HepG2 (cell line): ENCODE measurements at regions not wholly inside any gene's neighbourhood (a gene's known extent, or its start where the extent isn't known, plus 50 kb on each side); places are given as distances from the start of the nearest gene placed in this dataset.

Source experiments
- ATAC-seq: fragments of 200-7000 bp; cut with Tn5 transposase; 3 replicates; pipeline ENCODE4 v1.9.1; 2020; ENCODE audit warnings: mild to moderate bottlenecking, moderate library complexity
- BruUV-seq: library from RNA; stranded (reverse); fragments of 400-500 nt; replicated peaks from 2 replicates; lab custom pipeline; 2021; lab: Mats Ljungman, UMichigan
- CTCF ChIA-PET: fragments of 300-600 bp; formaldehyde crosslinking; extraction: SDS; loops from one replicate; lab custom pipeline; 2021; ENCODE audit warnings: low total read pairs, inconsistent platforms, low intra/inter-chr PET ratio; lab: Yijun Ruan, JAX
- POLR2A ChIA-PET: fragments of 350-600 bp; sonication (Branson Sonifier 250); formaldehyde crosslinking; loops from one replicate; lab custom pipeline; 2020; ENCODE audit warnings: antibody characterized with exemption, inconsistent platforms; lab: Yijun Ruan, JAX
- DNase-seq: peaks from one replicate; pipeline ENCODE4 v3.0.0-alpha.2; 2015; ENCODE audit warnings: low spot score
- FAIRE-seq: peaks from 3 replicates; lab custom pipeline; 2011; peaks lifted over from hg19 to GRCh38; lab: Jason Lieb, UNC
- H2AFZ ChIP-seq: one replicate; pipeline ENCODE4 v1.6.1; 2011; ENCODE audit warnings: low read length, inconsistent platforms
- H3K27ac ChIP-seq: fragments of 300-600 bp; 3 replicates; pipeline ENCODE4 v1.8.0; 2011; ENCODE audit warnings: mixed run types, mild to moderate bottlenecking, mixed read lengths, low read length, inconsistent platforms; ENCODE audit not compliant: insufficient read depth; ENCODE audit errors: extremely low read length
- H3K27me3 ChIP-seq, 2 experiments: fragments of 200-600 bp in 1 of 2; 2 replicates in 1 of 2; 3 replicates in 1 of 2; pipeline versions ENCODE4 v1.6.0 to v1.8.0; 2011; ENCODE audit warnings: low read length in 2 of 2, mild to moderate bottlenecking in 2 of 2, moderate library complexity in 2 of 2, inconsistent platforms in 1 of 2; ENCODE audit not compliant: insufficient read depth in 2 of 2, control insufficient read depth in 1 of 2
- H3K36me3 ChIP-seq, 2 experiments: fragments of 200-600 bp in 1 of 2; replicated peaks in 1 of 2; 2 replicates in 1 of 2; 3 replicates in 1 of 2; pipeline versions ENCODE4 v1.5.1 to v1.8.0; 2011; ENCODE audit warnings: low read length in 2 of 2, inconsistent platforms in 1 of 2; ENCODE audit not compliant: insufficient read depth in 2 of 2, control insufficient read depth in 1 of 2
- H3K4me1 ChIP-seq: 2 replicates; pipeline ENCODE4 v1.5.1; 2012; ENCODE audit warnings: low read length, inconsistent platforms; ENCODE audit not compliant: insufficient read depth
- H3K4me2 ChIP-seq: 2 replicates; pipeline ENCODE4 v1.6.0; 2011; ENCODE audit warnings: low read depth, low read length, inconsistent platforms
- H3K4me3 ChIP-seq, 3 experiments: fragments of 200-600 bp in 1 of 3; sonication (generic), shearing (Covaris generic) in 1 of 3; replicated peaks in 1 of 3; 2 replicates each; pipeline ENCODE4 v1.5.1; 2011 to 2016; ENCODE audit warnings: low read length in 3 of 3, inconsistent platforms in 2 of 3, low read depth in 2 of 3, mild to moderate bottlenecking in 2 of 3, control low read depth in 1 of 3, mixed read lengths in 1 of 3; ENCODE audit not compliant: insufficient read depth in 1 of 3
- H3K79me2 ChIP-seq: one replicate; pipeline ENCODE4 v1.6.1; 2011; ENCODE audit warnings: low read length, inconsistent platforms; ENCODE audit not compliant: insufficient read depth
- H3K9ac ChIP-seq: 2 replicates; pipeline ENCODE4 v1.6.0; 2011; ENCODE audit warnings: mild to moderate bottlenecking, low read depth, low read length, inconsistent platforms; ENCODE audit not compliant: insufficient read depth
- H3K9me3 ChIP-seq: 2 replicates; pipeline ENCODE4 v1.5.1; 2012; ENCODE audit warnings: mild to moderate bottlenecking, low read length
- H4K20me1 ChIP-seq: 2 replicates; pipeline ENCODE4 v1.6.0; 2011; ENCODE audit warnings: inconsistent platforms, mild to moderate bottlenecking, low read length, moderate library complexity; ENCODE audit not compliant: insufficient read depth
- ARID5B ChIP-seq: IDR thresholded peaks from 2 replicates; pipeline ENCODE4 v1.4.0; 2020; ENCODE audit warnings: mild to moderate bottlenecking, missing genetic modification reagents
- CBX5 ChIP-seq: sonication (generic); formaldehyde crosslinking; IDR thresholded peaks from 2 replicates; pipeline ENCODE4 v1.4.0; 2020; ENCODE audit warnings: missing genetic modification reagents, borderline replicate concordance
- HNF4A ChIP-seq: sonication (generic); formaldehyde crosslinking; IDR thresholded peaks from 2 replicates; pipeline ENCODE4 v1.4.0; 2020; ENCODE audit warnings: missing genetic modification reagents
- RXRB ChIP-seq: IDR thresholded peaks from 2 replicates; pipeline ENCODE4 v1.6.1; 2016; ENCODE audit warnings: borderline replicate concordance, missing genetic modification reagents, missing compliant biosample characterization
- SETDB1 ChIP-seq: sonication (generic); formaldehyde crosslinking; IDR thresholded peaks from 2 replicates; pipeline ENCODE4 v1.5.1; 2020; ENCODE audit warnings: missing genetic modification reagents, mild to moderate bottlenecking, borderline replicate concordance
- SP5 ChIP-seq: IDR thresholded peaks from 2 replicates; pipeline ENCODE4 v1.6.1; 2016; ENCODE audit warnings: low read depth, borderline replicate concordance
- ZFP62 ChIP-seq: sonication (generic); formaldehyde crosslinking; IDR thresholded peaks from 2 replicates; pipeline ENCODE4 v1.4.0; 2020; ENCODE audit warnings: missing genetic modification reagents
- ZNF17 ChIP-seq: sonication (generic); formaldehyde crosslinking; IDR thresholded peaks from 2 replicates; pipeline ENCODE4 v1.5.0; 2020; ENCODE audit warnings: mild to moderate bottlenecking, missing genetic modification reagents
- ZNF281 ChIP-seq: sonication (generic); formaldehyde crosslinking; IDR thresholded peaks from 2 replicates; pipeline ENCODE4 v1.4.0; 2020; ENCODE audit warnings: missing genetic modification reagents, borderline replicate concordance
- WGBS: methylation state at CpG from one replicate; pipeline ENCODE4 v1.1.6; 2017; ENCODE audit warnings: low lambda C conversion rate; 5-methylcytosine and 5-hydroxymethylcytosine counted together
- in situ Hi-C: cut with HindIII; loops from 2 replicates; pipeline ENCODE4 v1.10.0; 2017; ENCODE audit warnings: low pct_unique_long_range_greater_than_20kb; ENCODE audit not compliant: extremely low pct_ligation_motif_present
- intact Hi-C: fragments of 100-400 bp; cut with micrococcal nuclease; formaldehyde crosslinking; loops from one replicate; pipeline ENCODE4 v1.10.0; 2022; ENCODE audit not compliant: unreplicated experiment

DNA sequence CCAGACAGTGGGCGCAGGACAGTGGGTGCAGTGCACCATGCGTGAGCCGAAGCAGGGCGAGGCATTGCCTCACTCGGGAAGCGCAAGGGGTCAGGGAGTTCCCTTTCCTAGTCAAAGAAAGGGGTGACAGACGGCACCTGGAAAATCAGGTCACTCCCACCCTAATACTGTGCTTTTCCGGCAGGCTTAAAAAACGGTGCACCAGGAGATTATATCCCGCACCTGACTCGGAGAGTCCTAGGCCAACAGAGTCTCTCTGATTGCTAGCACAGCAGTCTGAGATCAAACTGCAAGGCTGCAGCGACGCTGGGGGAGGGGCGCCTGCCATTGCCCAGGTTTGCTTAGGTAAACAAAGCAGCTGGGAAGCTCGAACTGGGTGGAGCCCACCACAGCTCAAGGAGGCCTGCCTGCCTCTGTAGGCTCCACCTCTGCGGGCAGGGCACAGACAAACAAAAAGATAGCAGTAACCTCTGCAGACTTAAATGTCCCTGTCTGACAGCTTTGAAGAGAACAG lies 116.4 kb downstream of the CXCL12 start (continued):
- peak; percentile 48; the same call in 1 of the 2 replicates for TF ChIP-seq ARID5B (CRISPR knock-in tag)
- TF ChIP-seq SP5 (CRISPR knock-in tag), result 0 out of 2 replicates have a peak, but pooled peaks have one; percentile 29
- TF ChIP-seq ZNF281 (CRISPR knock-in tag), result peak; percentile 96
- TF ChIP-seq SETDB1, result peak; percentile 90; the same call in 1 of the 2 replicates
- peak; percentile 17; the same call in 1 of the 2 replicates for TF ChIP-seq CBX5 (CRISPR knock-in tag)
- peak; percentile 20; the same call in 1 of the 2 replicates for TF ChIP-seq HNF4A

- FAIRE-seq (no peak), ATAC-seq (no peak)
Observed at GRCh38 chr10:44267007-44267406, 117.9 kb downstream of the CXCL12 start.

More at GRCh38 chr10:44267007-44267406, 117.9 kb downstream of the CXCL12 start:
- ChIA-PET CTCF (no interaction called here), POLR2A (no interaction called here)
- in situ Hi-C loops (no loop called here), intact Hi-C loops (no loop called here)
- Histone ChIP-seq H2AFZ (no peak overlapping the region), H3K36me3 (no peaks in the 10 kb centered on the region), H4K20me1 (no peaks in the 10 kb centered on the region), H3K79me2 (no peaks in the 10 kb centered on the region), H3K27me3 (no peaks in the 10 kb centered on the region), H3K4me1 (peaks cover 1% of the 10 kb centered on the region), H3K4me2 (no peak overlapping the region), H3K9ac (no peak overlapping the region), H3K4me3 (no peak overlapping the region), H3K27ac (no peak overlapping the region), H3K9me3 (peaks cover 28% of the 10 kb centered on the region)
- DNase-seq, result no peak
- WGBS, result 58% methylated on average over 3 of the region's 3 CpGs
- BruUV-seq, result no TSS peak
- TF ChIP-seq ZNF17 (CRISPR knock-in tag) (peak; percentile 90; the same call in 1 of the 2 replicates), RXRB (no peak), ZFP62 (CRISPR knock-in tag) (no peak)
